ENCODE measurements at regions not wholly inside any gene's neighbourhood (a gene's known extent, or its start where the extent isn't known, plus 50 kb on each side); places are given as distances from the start of the nearest gene placed in this dataset.

- ATAC-seq (ENCODE audit: poor library complexity): no peak
- H3K4me1 ChIP-seq (ENCODE audit: insufficient read depth, low read length): no peaks in the 10 kb centered on the region
- no peak overlapping the region for H3K27ac Mint-ChIP-seq
- H3K9me3 ChIP-seq (ENCODE audit: control insufficient read depth in 1 of 2, insufficient read depth in 1 of 2, low read length in 2 of 2): peaks cover 0 to 4% of the 10 kb centered on the region in 2 experiments
- no peak for DNase-seq
- no peaks in the 10 kb centered on the region for H3K27me3 Mint-ChIP-seq
- ChIA-PET CTCF (no interaction called here), POLR2A (no interaction called here)
- intact Hi-C loops (cut with DNase I, micrococcal nuclease): no loop called here
- H3K4me3 ChIP-seq (ENCODE audit: low read length): no peak overlapping the region
- H3K27ac ChIP-seq (ENCODE audit: low read depth in 1 of 2, low read length in 2 of 2): no peak overlapping the region
- H3K9me3 Mint-ChIP-seq: peaks cover 5% of the 10 kb centered on the region
- no peaks in the 10 kb centered on the region for H3K36me3 ChIP-seq (ENCODE audit: insufficient read depth, low read length)
- H3K4me3 Mint-ChIP-seq: no peak overlapping the region
- no peaks in the 10 kb centered on the region for H3K4me1 Mint-ChIP-seq (ENCODE audit: low read depth)
- H3K36me3 Mint-ChIP-seq (ENCODE audit: low read depth): no peaks in the 10 kb centered on the region
- no peak for TF ChIP-seq CTCF (IDR thresholded peaks at IDR 0.05)
- no peaks in the 10 kb centered on the region for H3K27me3 ChIP-seq (ENCODE audit: control insufficient read depth in 1 of 2, insufficient read depth in 2 of 2, low read length in 2 of 2)
These were observed 1132.2 kb upstream of the FAM98A start for GRCh38 chr2:34731292-34731691.

- Mint-ChIP-seq H3K4me3 (no peak overlapping the region), H3K27ac (no peak overlapping the region), H3K36me3 (ENCODE audit: low read depth) (no peaks in the 10 kb centered on the region), H3K27me3 (no peaks in the 10 kb centered on the region), H3K9me3 (peaks cover 5% of the 10 kb centered on the region), H3K4me1 (ENCODE audit: low read depth) (no peaks in the 10 kb centered on the region)
- Histone ChIP-seq H3K4me1 (ENCODE audit: insufficient read depth, low read length) (no peaks in the 10 kb centered on the region), H3K27ac (ENCODE audit: low read depth in 1 of 2, low read length in 2 of 2) (no peak overlapping the region), H3K4me3 (ENCODE audit: low read length) (no peak overlapping the region), H3K9me3 (ENCODE audit: control insufficient read depth in 1 of 2, insufficient read depth in 1 of 2, low read length in 2 of 2) (peaks cover 0 to 4% of the 10 kb centered on the region in 2 experiments), H3K36me3 (ENCODE audit: insufficient read depth, low read length) (no peaks in the 10 kb centered on the region), H3K27me3 (ENCODE audit: control insufficient read depth in 1 of 2, insufficient read depth in 2 of 2, low read length in 2 of 2) (no peaks in the 10 kb centered on the region)
- ATAC-seq (ENCODE audit: poor library complexity) (no peak), DNase-seq (no peak)
- intact Hi-C loops (cut with DNase I, micrococcal nuclease): no loop called here
- TF ChIP-seq CTCF (IDR thresholded peaks at IDR 0.05): no peak
- CTCF ChIA-PET: no interaction called here
- POLR2A ChIA-PET: no interaction called here
These were observed 1130.7 kb upstream of the FAM98A start for GRCh38 chr2:34729845-34730244.

- Histone ChIP-seq H3K4me1 (ENCODE audit: insufficient read depth, low read length) (no peaks in the 10 kb centered on the region), H3K9me3 (ENCODE audit: control insufficient read depth in 1 of 2, insufficient read depth in 1 of 2, low read length in 2 of 2) (peaks cover 0 to 7% of the 10 kb centered on the region in 2 experiments), H3K27ac (ENCODE audit: low read depth in 1 of 2, low read length in 2 of 2) (no peak overlapping the region), H3K27me3 (ENCODE audit: control insufficient read depth in 1 of 2, insufficient read depth in 2 of 2, low read length in 2 of 2) (no peaks in the 10 kb centered on the region), H3K36me3 (ENCODE audit: insufficient read depth, low read length) (no peaks in the 10 kb centered on the region), H3K4me3 (ENCODE audit: low read length) (no peak overlapping the region)
- no peak for ATAC-seq (ENCODE audit: poor library complexity)
- peaks cover 5% of the 10 kb centered on the region for H3K9me3 Mint-ChIP-seq
- DNase-seq: no peak
- no peaks in the 10 kb centered on the region for H3K36me3 Mint-ChIP-seq (ENCODE audit: low read depth)
- intact Hi-C loops (cut with DNase I, micrococcal nuclease): no loop called here
- ChIA-PET CTCF (no interaction called here), POLR2A (no interaction called here)
- TF ChIP-seq CTCF (IDR thresholded peaks at IDR 0.05): no peak
- H3K27ac Mint-ChIP-seq: no peak overlapping the region
- no peaks in the 10 kb centered on the region for H3K27me3 Mint-ChIP-seq
- no peaks in the 10 kb centered on the region for H3K4me1 Mint-ChIP-seq (ENCODE audit: low read depth)
- no peak overlapping the region for H3K4me3 Mint-ChIP-seq
These were observed 1125.0 kb upstream of the FAM98A start for GRCh38 chr2:34724107-34724506.

Data from CD4-positive, alpha-beta T cell (primary cell).